Keratinocyte (primary cell): ENCODE measurements at regions not wholly inside any gene's neighbourhood (a gene's known extent, or its start where the extent isn't known, plus 50 kb on each side); places are given as distances from the start of the nearest gene placed in this dataset.

Experiments
- DNase-seq: peaks from one replicate; pipeline ENCODE4 v3.0.0-alpha.2; 2011; ENCODE audit warnings: low read depth, missing footprints, low spot score
- FAIRE-seq: peaks from 2 replicates; lab custom pipeline; 2011; peaks lifted over from hg19 to GRCh38; lab: Jason Lieb, UNC
- H2AFZ ChIP-seq: 2 replicates; pipeline ENCODE4 v1.6.0; 2012; ENCODE audit warnings: low read length, control low read depth, inconsistent platforms; ENCODE audit not compliant: control insufficient read depth
- H3K27ac ChIP-seq: 2 replicates; pipeline ENCODE4 v1.5.1; 2011; ENCODE audit warnings: low read length; ENCODE audit not compliant: control insufficient read depth, insufficient read depth
- H3K27me3 ChIP-seq: 3 replicates; pipeline ENCODE4 v1.6.0; 2011; ENCODE audit warnings: low read length; ENCODE audit not compliant: control insufficient read depth, insufficient read depth; ENCODE audit errors: extremely low read depth
- H3K36me3 ChIP-seq, 2 experiments: 2 replicates in 1 of 2; 3 replicates in 1 of 2; pipeline ENCODE4 v1.5.1; 2011; ENCODE audit warnings: low read length in 2 of 2, mild to moderate bottlenecking in 1 of 2; ENCODE audit not compliant: control insufficient read depth in 2 of 2, insufficient read depth in 2 of 2; ENCODE audit errors: extremely low read depth in 1 of 2
- H3K4me1 ChIP-seq: 3 replicates; pipeline ENCODE4 v1.5.1; 2011; ENCODE audit warnings: low read length; ENCODE audit not compliant: control insufficient read depth, insufficient read depth; ENCODE audit errors: extremely low read depth
- H3K4me2 ChIP-seq: 3 replicates; pipeline ENCODE4 v1.6.0; 2011; ENCODE audit warnings: low read depth, low read length; ENCODE audit not compliant: control insufficient read depth, insufficient read depth; ENCODE audit errors: extremely low read depth
- H3K4me3 ChIP-seq, 3 experiments: fragments of 200-600 bp in 1 of 3; sonication (generic) in 1 of 3; 2 replicates in 2 of 3; 3 replicates in 1 of 3; pipeline ENCODE4 v1.5.1; 2011 to 2016; ENCODE audit warnings: low read length in 3 of 3, mild to moderate bottlenecking in 3 of 3, control low read depth in 2 of 3, inconsistent platforms in 1 of 3, low read depth in 1 of 3, mixed read lengths in 1 of 3, mixed run types in 1 of 3, moderate library complexity in 1 of 3; ENCODE audit not compliant: control insufficient read depth in 2 of 3, insufficient read depth in 2 of 3; ENCODE audit errors: extremely low read depth in 1 of 3
- H3K79me2 ChIP-seq: 2 replicates; pipeline ENCODE4 v1.6.0; 2012; ENCODE audit warnings: low read length; ENCODE audit not compliant: control insufficient read depth, insufficient read depth
- H3K9ac ChIP-seq: 3 replicates; pipeline ENCODE4 v1.6.0; 2011; ENCODE audit warnings: low read length; ENCODE audit not compliant: control insufficient read depth, insufficient read depth; ENCODE audit errors: extremely low read depth
- H3K9me1 ChIP-seq: 3 replicates; pipeline ENCODE4 v1.6.0; 2011; ENCODE audit warnings: low read length; ENCODE audit not compliant: control insufficient read depth, insufficient read depth; ENCODE audit errors: extremely low read depth
- H3K9me3 ChIP-seq: 2 replicates; pipeline ENCODE4 v1.5.1; 2012; ENCODE audit warnings: low read depth, low read length; ENCODE audit not compliant: control insufficient read depth
- H4K20me1 ChIP-seq: 3 replicates; pipeline ENCODE4 v1.6.0; 2011; ENCODE audit warnings: low read length; ENCODE audit not compliant: control insufficient read depth, insufficient read depth; ENCODE audit errors: extremely low read depth
- EZH2 ChIP-seq: IDR thresholded peaks from one replicate; pipeline ENCODE4 v1.6.1; 2012; ENCODE audit warnings: inconsistent platforms, mild to moderate bottlenecking, low read length, moderate library complexity
- dilution Hi-C: fragments of 300-500 bp; cut with MboI; formaldehyde crosslinking; loops from one replicate; pipeline ENCODE4 v1.7.0; 2020; ENCODE audit warnings: low sequenced_read_pairs; ENCODE audit not compliant: extremely low pct_ligation_motif_present
- TF ChIP-seq, protein P1 (sequence below), 3 experiments: IDR thresholded peaks in 1 of 3; conservative IDR thresholded peaks in 1 of 3; optimal IDR thresholded peaks in 1 of 3; 2 replicates in 2 of 3; 3 replicates in 1 of 3; pipeline versions ENCODE3 to v1.5.1; 2011; ENCODE audit warnings: low read length in 3 of 3, mild to moderate bottlenecking in 3 of 3, moderate library complexity in 2 of 3, control low read depth in 1 of 3, inconsistent platforms in 1 of 3; ENCODE audit not compliant: insufficient read depth in 2 of 3; ENCODE audit errors: extremely low read depth in 1 of 3

DNA sequence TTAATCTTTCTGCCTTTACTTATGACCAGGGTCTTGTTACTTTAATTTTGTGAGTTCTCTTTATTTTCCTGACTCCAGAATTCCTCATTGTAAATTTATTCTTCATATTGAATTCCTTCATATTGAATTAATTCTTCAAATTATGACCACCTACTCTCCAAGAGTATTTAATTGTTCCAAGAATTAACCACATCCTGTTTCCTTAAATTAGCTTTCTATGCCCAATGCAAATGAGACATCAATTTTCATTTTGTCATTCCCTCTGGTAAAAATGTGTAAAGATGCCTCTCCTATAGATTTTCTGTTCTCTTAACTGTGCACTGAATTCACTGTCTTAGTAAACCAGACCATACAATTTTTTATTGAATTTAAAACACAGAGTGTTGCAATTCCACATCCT is 211.2 kb upstream of the GRIA4 start:
- no peaks in the 10 kb centered on the region for H3K4me1 ChIP-seq
- H4K20me1 ChIP-seq, result no peaks in the 10 kb centered on the region
- no peak for TF ChIP-seq EZH2
- TF ChIP-seq, protein P1, sequence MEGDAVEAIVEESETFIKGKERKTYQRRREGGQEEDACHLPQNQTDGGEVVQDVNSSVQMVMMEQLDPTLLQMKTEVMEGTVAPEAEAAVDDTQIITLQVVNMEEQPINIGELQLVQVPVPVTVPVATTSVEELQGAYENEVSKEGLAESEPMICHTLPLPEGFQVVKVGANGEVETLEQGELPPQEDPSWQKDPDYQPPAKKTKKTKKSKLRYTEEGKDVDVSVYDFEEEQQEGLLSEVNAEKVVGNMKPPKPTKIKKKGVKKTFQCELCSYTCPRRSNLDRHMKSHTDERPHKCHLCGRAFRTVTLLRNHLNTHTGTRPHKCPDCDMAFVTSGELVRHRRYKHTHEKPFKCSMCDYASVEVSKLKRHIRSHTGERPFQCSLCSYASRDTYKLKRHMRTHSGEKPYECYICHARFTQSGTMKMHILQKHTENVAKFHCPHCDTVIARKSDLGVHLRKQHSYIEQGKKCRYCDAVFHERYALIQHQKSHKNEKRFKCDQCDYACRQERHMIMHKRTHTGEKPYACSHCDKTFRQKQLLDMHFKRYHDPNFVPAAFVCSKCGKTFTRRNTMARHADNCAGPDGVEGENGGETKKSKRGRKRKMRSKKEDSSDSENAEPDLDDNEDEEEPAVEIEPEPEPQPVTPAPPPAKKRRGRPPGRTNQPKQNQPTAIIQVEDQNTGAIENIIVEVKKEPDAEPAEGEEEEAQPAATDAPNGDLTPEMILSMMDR (optimal IDR thresholded peaks at IDR 0.05 in 1 of 3, IDR thresholded peaks at IDR 0.05 in 1 of 3, conservative IDR thresholded peaks at IDR 0.05 in 1 of 3; ENCODE audit: extremely low read depth in 1 of 3, insufficient read depth in 2 of 3, low read length in 3 of 3), result no peak
- H3K9me1 ChIP-seq, result no peaks in the 10 kb centered on the region
- no peak overlapping the region for H3K9ac ChIP-seq
- H3K27me3 ChIP-seq, result no peaks in the 10 kb centered on the region
- dilution Hi-C loops, result no loop called here
- no peak for FAIRE-seq
- H3K9me3 ChIP-seq, result no peaks in the 10 kb centered on the region
- H3K4me3 ChIP-seq, result no peak overlapping the region
- H3K27ac ChIP-seq, result no peak overlapping the region
- no peak overlapping the region for H3K4me2 ChIP-seq
- no peaks in the 10 kb centered on the region for H3K36me3 ChIP-seq
- no peaks in the 10 kb centered on the region for H3K79me2 ChIP-seq
- DNase-seq, result no peak
- H2AFZ ChIP-seq, result no peak overlapping the region

DNA sequence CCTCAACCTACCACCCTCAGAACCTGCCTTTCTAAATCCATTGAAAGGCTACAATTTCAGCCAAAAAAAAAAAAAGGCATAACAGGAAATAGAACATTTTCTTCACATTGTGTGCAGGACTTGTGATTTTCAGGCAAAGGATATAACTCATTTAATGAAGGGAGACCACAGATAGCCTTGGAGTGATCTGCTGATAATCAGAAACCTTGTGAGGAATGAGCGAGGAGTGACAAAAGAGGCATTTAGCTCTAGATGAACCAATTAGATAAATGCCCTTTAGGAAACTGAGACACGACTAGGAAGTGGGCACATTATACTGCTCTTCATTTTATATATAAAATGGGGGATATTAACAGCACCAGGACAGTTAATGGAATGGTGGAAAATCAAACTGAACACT is 216.5 kb upstream of the GRIA4 start:
- Histone ChIP-seq H3K27me3 (no peaks in the 10 kb centered on the region), H4K20me1 (no peaks in the 10 kb centered on the region), H3K79me2 (no peaks in the 10 kb centered on the region), H3K4me3 (no peak overlapping the region), H3K9me1 (no peaks in the 10 kb centered on the region), H3K4me1 (no peaks in the 10 kb centered on the region), H3K9me3 (no peaks in the 10 kb centered on the region), H2AFZ (no peak overlapping the region), H3K27ac (no peak overlapping the region), H3K36me3 (no peaks in the 10 kb centered on the region), H3K9ac (no peak overlapping the region), H3K4me2 (no peak overlapping the region)
- FAIRE-seq (no peak), DNase-seq (no peak)
- dilution Hi-C loops, result no loop called here
- TF ChIP-seq EZH2, result no peak
- TF ChIP-seq, protein P1 (optimal IDR thresholded peaks at IDR 0.05 in 1 of 3, IDR thresholded peaks at IDR 0.05 in 1 of 3, conservative IDR thresholded peaks at IDR 0.05 in 1 of 3; ENCODE audit: extremely low read depth in 1 of 3, insufficient read depth in 2 of 3, low read length in 3 of 3), result no peak
